Kidney (tissue), 13 donors: ENCODE measurements at regions not wholly inside any gene's neighbourhood (a gene's known extent, or its start where the extent isn't known, plus 50 kb on each side); places are given as distances from the start of the nearest gene placed in this dataset.

Source experiments
- DNase-seq, 5 donors: peaks; one replicate each; pipeline ENCODE4 v3.0.0-alpha.2; 2013 to 2020
- FAIRE-seq: peaks from 2 replicates; lab custom pipeline; 2012; peaks lifted over from hg19 to GRCh38; lab: Jason Lieb, UNC
- H3K27ac ChIP-seq, 2 donors: one replicate each; pipeline ENCODE4 v1.7.0; 2013; ENCODE audit warnings: low read depth in 2 of 2, low read length in 2 of 2, inconsistent platforms in 1 of 2
- H3K27me3 ChIP-seq: one replicate; pipeline ENCODE4 v1.7.1; 2013; ENCODE audit warnings: low read length, inconsistent platforms; ENCODE audit not compliant: control insufficient read depth, insufficient read depth
- H3K36me3 ChIP-seq, 3 donors: one replicate each; pipeline versions ENCODE4 v1.7.0 to v1.7.1; 2013; ENCODE audit warnings: low read length in 3 of 3, control low read depth in 1 of 3, inconsistent platforms in 1 of 3; ENCODE audit not compliant: insufficient read depth in 3 of 3, control insufficient read depth in 2 of 3
- H3K4me1 ChIP-seq, 3 donors: one replicate each; pipeline versions ENCODE4 v1.7.0 to v1.7.1; 2013; ENCODE audit warnings: low read length in 3 of 3, inconsistent platforms in 1 of 3, low read depth in 1 of 3; ENCODE audit not compliant: control insufficient read depth in 2 of 3, insufficient read depth in 2 of 3
- H3K4me3 ChIP-seq, 3 donors: one replicate each; pipeline versions ENCODE4 v1.7.0 to v1.8.1; 2013; ENCODE audit warnings: low read length in 3 of 3, control low read depth in 1 of 3, inconsistent platforms in 1 of 3
- H3K9ac ChIP-seq, 3 donors: one replicate each; pipeline versions ENCODE4 v1.7.0 to v1.7.1; 2013; ENCODE audit warnings: low read length in 3 of 3, control low read depth in 1 of 3, inconsistent platforms in 1 of 3
- H3K9me3 ChIP-seq, 3 donors: one replicate each; pipeline versions ENCODE4 v1.7.0 to v1.7.1; 2013; ENCODE audit warnings: low read length in 3 of 3, control low read depth in 1 of 3, inconsistent platforms in 1 of 3; ENCODE audit not compliant: control insufficient read depth in 2 of 3, insufficient read depth in 1 of 3
- intact Hi-C: fragments of 100-400 bp; cut with DNase I; formaldehyde crosslinking; loops from one replicate; pipeline ENCODE4 v1.11.1; 2022
- TF ChIP-seq, protein P1 (sequence below): IDR thresholded peaks from 3 replicates; pipeline ENCODE4 v1.5.1; 2012; ENCODE audit warnings: mild to moderate bottlenecking, moderate library complexity, borderline replicate concordance; ENCODE audit not compliant: insufficient read depth; ENCODE audit errors: extremely low read depth
- donor health status: control.
- donor health status: control.
- donor health status: control.
- donor health status: control.
- donor health status: control.
- donor health status: DM: yes; HTN: yes; CAD: no.
- donor health status: Normal renal cell carcinoma (clear cell type).

DNA sequence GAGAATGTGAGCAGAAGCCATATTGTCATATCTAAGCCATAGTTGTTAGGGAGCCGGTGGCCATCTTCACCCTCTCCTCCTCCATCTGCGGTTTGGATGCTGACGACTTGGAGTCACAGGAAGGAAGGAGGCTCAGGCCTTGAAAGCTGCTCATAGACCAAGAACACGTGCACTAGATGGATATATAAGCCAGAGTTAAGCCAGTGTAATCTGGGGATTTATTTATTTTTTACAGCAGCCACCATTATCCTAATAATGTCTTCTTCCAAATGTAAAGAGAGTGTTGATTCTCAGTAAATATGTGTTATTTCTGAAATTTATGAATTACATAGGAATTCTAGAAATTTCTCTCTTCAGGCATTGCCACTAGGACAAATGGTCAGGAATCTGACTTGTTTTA is 689.9 kb downstream of the QKI start:
- Histone ChIP-seq H3K9me3 (no peaks in the 10 kb centered on the region), H3K4me1 (no peaks in the 10 kb centered on the region), H3K36me3 (no peaks in the 10 kb centered on the region), H3K9ac (no peak overlapping the region), H3K27me3 (no peaks in the 10 kb centered on the region), H3K27ac (no peak overlapping the region), H3K4me3 (no peak overlapping the region)
- TF ChIP-seq, protein P1, sequence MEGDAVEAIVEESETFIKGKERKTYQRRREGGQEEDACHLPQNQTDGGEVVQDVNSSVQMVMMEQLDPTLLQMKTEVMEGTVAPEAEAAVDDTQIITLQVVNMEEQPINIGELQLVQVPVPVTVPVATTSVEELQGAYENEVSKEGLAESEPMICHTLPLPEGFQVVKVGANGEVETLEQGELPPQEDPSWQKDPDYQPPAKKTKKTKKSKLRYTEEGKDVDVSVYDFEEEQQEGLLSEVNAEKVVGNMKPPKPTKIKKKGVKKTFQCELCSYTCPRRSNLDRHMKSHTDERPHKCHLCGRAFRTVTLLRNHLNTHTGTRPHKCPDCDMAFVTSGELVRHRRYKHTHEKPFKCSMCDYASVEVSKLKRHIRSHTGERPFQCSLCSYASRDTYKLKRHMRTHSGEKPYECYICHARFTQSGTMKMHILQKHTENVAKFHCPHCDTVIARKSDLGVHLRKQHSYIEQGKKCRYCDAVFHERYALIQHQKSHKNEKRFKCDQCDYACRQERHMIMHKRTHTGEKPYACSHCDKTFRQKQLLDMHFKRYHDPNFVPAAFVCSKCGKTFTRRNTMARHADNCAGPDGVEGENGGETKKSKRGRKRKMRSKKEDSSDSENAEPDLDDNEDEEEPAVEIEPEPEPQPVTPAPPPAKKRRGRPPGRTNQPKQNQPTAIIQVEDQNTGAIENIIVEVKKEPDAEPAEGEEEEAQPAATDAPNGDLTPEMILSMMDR, result no peak
- no peak for DNase-seq
- intact Hi-C loops, result no loop called here
- no peak for FAIRE-seq

DNA sequence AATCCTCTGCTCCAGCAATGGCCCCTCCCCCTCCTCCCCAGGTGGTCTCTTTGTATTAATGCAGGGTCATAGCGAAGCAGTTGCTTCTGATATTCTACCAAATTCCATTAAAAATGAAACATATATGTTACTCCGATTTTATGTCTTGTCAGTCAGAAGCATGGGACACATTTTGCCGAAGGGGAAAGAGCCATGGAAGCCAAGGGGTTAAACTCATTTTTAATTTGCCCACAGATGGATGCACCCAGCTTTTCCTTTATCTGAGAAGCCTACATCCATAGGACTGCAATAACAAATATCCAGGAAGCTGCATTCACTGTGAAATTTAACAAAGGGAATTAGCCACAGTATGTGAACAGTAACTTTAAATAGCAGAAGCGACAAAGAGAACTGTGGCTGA is 688.2 kb downstream of the QKI start:
- Histone ChIP-seq H3K27ac (no peak overlapping the region), H3K4me3 (no peak overlapping the region), H3K36me3 (no peaks in the 10 kb centered on the region), H3K4me1 (no peaks in the 10 kb centered on the region), H3K9me3 (no peaks in the 10 kb centered on the region), H3K27me3 (no peaks in the 10 kb centered on the region), H3K9ac (no peak overlapping the region)
- TF ChIP-seq, protein P1, result no peak
- DNase-seq (no peak), FAIRE-seq (no peak)
- intact Hi-C loops, result no loop called here

DNA sequence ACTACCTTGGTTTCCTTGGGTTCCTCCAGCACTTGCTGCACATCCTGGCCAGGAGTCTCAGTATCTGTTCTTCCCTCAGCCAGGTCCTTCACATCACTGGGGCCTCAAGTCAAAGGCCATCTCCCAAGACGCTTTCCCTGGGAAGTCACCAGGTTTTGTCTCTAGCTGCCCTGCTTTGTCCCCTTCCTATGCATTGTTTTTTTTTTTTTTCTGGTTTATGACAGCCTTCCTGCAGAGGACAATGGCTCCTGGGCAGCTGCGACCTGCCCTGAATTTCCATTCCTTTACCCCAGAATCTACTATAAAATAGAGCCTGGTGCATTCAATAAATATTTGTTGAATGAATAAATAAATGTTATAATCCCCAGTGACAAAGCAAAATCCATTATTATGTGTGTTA is 687.3 kb downstream of the QKI start:
- no peaks in the 10 kb centered on the region for H3K27me3 ChIP-seq
- TF ChIP-seq, protein P1, result no peak
- H3K4me1 ChIP-seq, result no peaks in the 10 kb centered on the region
- H3K9me3 ChIP-seq, result no peaks in the 10 kb centered on the region
- H3K4me3 ChIP-seq, result no peak overlapping the region
- FAIRE-seq, result no peak
- no peaks in the 10 kb centered on the region for H3K36me3 ChIP-seq
- no peak overlapping the region for H3K27ac ChIP-seq
- DNase-seq, result no peak
- no peak overlapping the region for H3K9ac ChIP-seq
- intact Hi-C loops, result no loop called here

DNA sequence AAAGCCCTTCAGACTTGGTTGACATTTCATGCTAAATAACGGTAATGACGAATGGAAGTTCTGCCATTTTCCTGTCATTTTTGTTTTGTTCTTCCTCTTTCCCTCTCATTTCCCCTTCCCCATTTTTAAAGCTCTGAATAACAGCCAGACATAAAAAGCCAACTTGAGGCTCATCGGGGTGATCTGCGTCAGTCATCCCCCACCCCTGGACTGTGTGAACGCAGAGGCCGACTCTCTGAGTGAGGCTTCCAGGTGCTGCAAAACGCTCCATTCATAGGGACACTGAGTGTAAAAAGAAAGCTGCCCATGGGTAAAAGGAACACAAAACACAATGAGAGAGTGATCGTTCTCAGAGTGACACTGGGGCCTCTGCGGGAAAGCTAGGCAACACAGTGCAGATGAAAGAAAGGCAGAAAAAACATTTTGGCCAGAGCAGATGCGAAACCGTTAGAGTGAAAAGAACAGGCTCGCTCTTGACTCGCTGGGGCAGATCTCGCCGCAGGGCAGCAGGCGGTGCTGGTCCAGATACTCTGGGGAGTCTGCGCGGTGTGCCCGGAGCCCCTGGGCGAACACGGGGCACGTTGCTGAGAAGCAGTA is 684.8 kb downstream of the QKI start:
- H3K4me1 ChIP-seq, result no peaks in the 10 kb centered on the region
- no peak overlapping the region for H3K27ac ChIP-seq
- H3K27me3 ChIP-seq, result no peaks in the 10 kb centered on the region
- FAIRE-seq, result no peak
- TF ChIP-seq, protein P1, result no peak
- H3K9me3 ChIP-seq, result no peaks in the 10 kb centered on the region
- no peaks in the 10 kb centered on the region for H3K36me3 ChIP-seq
- intact Hi-C loops, result no loop called here
- no peak overlapping the region for H3K9ac ChIP-seq
- no peak for DNase-seq
- no peak overlapping the region for H3K4me3 ChIP-seq
